GM23248 (cell line): ENCODE measurements at regions not wholly inside any gene's neighbourhood (a gene's known extent, or its start where the extent isn't known, plus 50 kb on each side); places are given as distances from the start of the nearest gene placed in this dataset.

Experiments used
- DNase-seq: peaks from one replicate; pipeline ENCODE4 v3.0.0-alpha.2; 2015
- H2AFZ ChIP-seq: fragments of 200-600 bp; sonication (generic); 2 replicates; pipeline ENCODE4 v1.6.1; 2016; ENCODE audit warnings: antibody characterized with exemption
- H3F3A ChIP-seq: fragments of 200-600 bp; sonication (generic); 2 replicates; pipeline ENCODE4 v1.6.1; 2016; ENCODE audit warnings: mild to moderate bottlenecking, antibody characterized with exemption, mixed run types; ENCODE audit not compliant: insufficient read depth
- H3K27ac ChIP-seq: fragments of 200-600 bp; sonication (generic); 2 replicates; pipeline ENCODE4 v1.5.1; 2016; ENCODE audit warnings: mild to moderate bottlenecking
- H3K27me3 ChIP-seq: fragments of 200-600 bp; sonication (generic); replicated peaks from 2 replicates; pipeline ENCODE4 v1.6.1; 2016; ENCODE audit warnings: mild to moderate bottlenecking; ENCODE audit not compliant: insufficient read depth
- H3K36me3 ChIP-seq: fragments of 200-600 bp; sonication (generic); 2 replicates; pipeline ENCODE4 v1.6.1; 2016; ENCODE audit warnings: low read depth, mild to moderate bottlenecking
- H3K4me1 ChIP-seq: fragments of 200-600 bp; sonication (generic); 2 replicates; pipeline ENCODE4 v1.6.1; 2016; ENCODE audit warnings: mild to moderate bottlenecking; ENCODE audit not compliant: insufficient read depth
- H3K4me2 ChIP-seq: fragments of 200-600 bp; sonication (generic); one replicate; pipeline ENCODE4 v1.6.1; 2016; ENCODE audit warnings: mild to moderate bottlenecking; ENCODE audit not compliant: unreplicated experiment
- H3K4me3 ChIP-seq: fragments of 200-600 bp; sonication (generic); 2 replicates; pipeline ENCODE4 v1.5.1; 2016; ENCODE audit warnings: mild to moderate bottlenecking
- H3K79me2 ChIP-seq: fragments of 200-600 bp; sonication (generic); 2 replicates; pipeline ENCODE4 v1.6.1; 2016; ENCODE audit warnings: mild to moderate bottlenecking; ENCODE audit not compliant: insufficient read depth
- H3K9ac ChIP-seq: fragments of 200-600 bp; sonication (generic); 2 replicates; pipeline ENCODE4 v1.6.1; 2016; ENCODE audit warnings: mild to moderate bottlenecking
- H3K9me2 ChIP-seq: fragments of 200-600 bp; sonication (generic); 2 replicates; pipeline ENCODE4 v1.6.1; 2016; ENCODE audit warnings: mixed run types, mild to moderate bottlenecking, moderate library complexity; ENCODE audit not compliant: insufficient read depth
- H3K9me3 ChIP-seq: fragments of 200-600 bp; sonication (generic); one replicate; pipeline ENCODE4 v1.6.1; 2017; ENCODE audit warnings: low read depth
- H4K20me1 ChIP-seq: fragments of 200-600 bp; sonication (generic); 2 replicates; pipeline ENCODE4 v1.6.0; 2016; ENCODE audit not compliant: insufficient read depth
- EZH2 ChIP-seq: fragments of 200-600 bp; sonication (generic); IDR thresholded peaks from 2 replicates; pipeline ENCODE4 v1.6.1; 2018; ENCODE audit warnings: antibody characterized with exemption, mild to moderate bottlenecking; ENCODE audit not compliant: insufficient read depth, poor library complexity, severe bottlenecking
- EZH2phosphoT487 ChIP-seq: fragments of 200-600 bp; sonication (generic); IDR thresholded peaks from 2 replicates; pipeline ENCODE4 v1.6.1; 2018; ENCODE audit warnings: antibody characterized with exemption, moderate library complexity, mild to moderate bottlenecking, low read depth; ENCODE audit not compliant: insufficient read depth
- whole genome bisulfite sequencing, 2 experiments: methylation state at CpG; one replicate each; pipeline ENCODE4 v1.1.6; 2015 to 2017; ENCODE audit warnings: low lambda C conversion rate in 2 of 2, low coverage in 1 of 2; ENCODE audit errors: missing lambda C conversion rate in 2 of 2; 5-methylcytosine and 5-hydroxymethylcytosine counted together
- in situ Hi-C: fragments of 300-500 bp; cut with MboI; formaldehyde crosslinking; loops from 2 replicates; pipeline ENCODE4 v1.15.0; 2020

GRCh38 chr3:29070959-29071634, 209.8 kb upstream of the RBMS3 start:
- Histone ChIP-seq H3K79me2 (no peaks in the 10 kb centered on the region), H2AFZ (no peak overlapping the region), H3K4me3 (no peak overlapping the region), H3K4me2 (no peak overlapping the region), H3K36me3 (no peaks in the 10 kb centered on the region), H3K27me3 (no peaks in the 10 kb centered on the region), H3K4me1 (peaks cover 8% of the 10 kb centered on the region), H3K27ac (no peak overlapping the region), H3F3A (no peaks in the 10 kb centered on the region), H3K9me3 (no peaks in the 10 kb centered on the region), H3K9ac (no peak overlapping the region), H3K9me2 (no peaks in the 10 kb centered on the region), H4K20me1 (no peaks in the 10 kb centered on the region)
- peak; percentile 11 for DNase-seq
- TF ChIP-seq EZH2phosphoT487 (no peak), EZH2 (no peak)
- in situ Hi-C loops, result no loop called here
- 57 to 64% methylated on average over 3 of the region's 3 CpGs for WGBS, 2 experiments

- Histone ChIP-seq H3K4me3 (no peak overlapping the region), H3K36me3 (no peaks in the 10 kb centered on the region), H3K4me2 (no peak overlapping the region), H3F3A (no peaks in the 10 kb centered on the region), H3K9me3 (no peaks in the 10 kb centered on the region), H3K9ac (no peak overlapping the region), H3K27ac (no peak overlapping the region), H2AFZ (no peak overlapping the region), H4K20me1 (no peaks in the 10 kb centered on the region), H3K4me1 (no peaks in the 10 kb centered on the region), H3K27me3 (no peaks in the 10 kb centered on the region), H3K79me2 (no peaks in the 10 kb centered on the region), H3K9me2 (no peaks in the 10 kb centered on the region)
- DNase-seq, result peak; percentile 61
- in situ Hi-C loops, result no loop called here
- TF ChIP-seq EZH2 (no peak), EZH2phosphoT487 (no peak)
- 61 to 69% methylated on average over 1 of the region's 1 CpG for WGBS, 2 experiments
Observed at GRCh38 chr3:29072611-29073010, 208.3 kb upstream of the RBMS3 start.

- Histone ChIP-seq H3K9me3 (no peaks in the 10 kb centered on the region), H3F3A (no peaks in the 10 kb centered on the region), H4K20me1 (no peaks in the 10 kb centered on the region), H3K9me2 (no peaks in the 10 kb centered on the region), H3K27me3 (no peaks in the 10 kb centered on the region), H3K4me2 (no peak overlapping the region), H3K4me3 (no peak overlapping the region), H3K36me3 (no peaks in the 10 kb centered on the region), H2AFZ (no peak overlapping the region), H3K4me1 (no peaks in the 10 kb centered on the region), H3K9ac (no peak overlapping the region), H3K27ac (no peak overlapping the region), H3K79me2 (no peaks in the 10 kb centered on the region)
- in situ Hi-C loops, result no loop called here
- TF ChIP-seq EZH2 (no peak), EZH2phosphoT487 (no peak)
- WGBS, 2 experiments, result 63 to 65% methylated on average over 2 of the region's 2 CpGs
- no peak for DNase-seq
Observed at GRCh38 chr3:29077356-29077755, 203.5 kb upstream of the RBMS3 start.

GRCh38 chr3:29079358-29079757, 201.5 kb upstream of the RBMS3 start:
- H3K4me2 ChIP-seq, result no peak overlapping the region
- peak; percentile 41 for DNase-seq
- H3K4me3 ChIP-seq, result no peak overlapping the region
- H2AFZ ChIP-seq, result no peak overlapping the region
- H4K20me1 ChIP-seq, result no peaks in the 10 kb centered on the region
- H3K4me1 ChIP-seq, result no peaks in the 10 kb centered on the region
- H3K79me2 ChIP-seq, result no peaks in the 10 kb centered on the region
- TF ChIP-seq EZH2 (no peak), EZH2phosphoT487 (no peak)
- H3K9ac ChIP-seq, result no peak overlapping the region
- H3K27me3 ChIP-seq, result no peaks in the 10 kb centered on the region
- H3F3A ChIP-seq, result no peaks in the 10 kb centered on the region
- H3K9me3 ChIP-seq, result no peaks in the 10 kb centered on the region
- H3K9me2 ChIP-seq, result no peaks in the 10 kb centered on the region
- no peaks in the 10 kb centered on the region for H3K36me3 ChIP-seq
- H3K27ac ChIP-seq, result no peak overlapping the region
- in situ Hi-C loops, result no loop called here

- no peak overlapping the region for H3K27ac ChIP-seq
- H4K20me1 ChIP-seq, result no peaks in the 10 kb centered on the region
- TF ChIP-seq EZH2phosphoT487 (no peak), EZH2 (no peak)
- H3K4me2 ChIP-seq, result no peak overlapping the region
- no peaks in the 10 kb centered on the region for H3K9me2 ChIP-seq
- no peak overlapping the region for H2AFZ ChIP-seq
- no peak for DNase-seq
- in situ Hi-C loops, result no loop called here
- H3K4me1 ChIP-seq, result no peaks in the 10 kb centered on the region
- H3K4me3 ChIP-seq, result no peak overlapping the region
- no peak overlapping the region for H3K9ac ChIP-seq
- no peaks in the 10 kb centered on the region for H3K9me3 ChIP-seq
- H3K79me2 ChIP-seq, result no peaks in the 10 kb centered on the region
- H3K27me3 ChIP-seq, result no peaks in the 10 kb centered on the region
- H3F3A ChIP-seq, result no peaks in the 10 kb centered on the region
- H3K36me3 ChIP-seq, result no peaks in the 10 kb centered on the region
Observed at GRCh38 chr3:29080967-29081366, 199.9 kb upstream of the RBMS3 start.
